ENCODE measurements at regions not wholly inside any gene's neighbourhood (a gene's known extent, or its start where the extent isn't known, plus 50 kb on each side); places are given as distances from the start of the nearest gene placed in this dataset.

DNA sequence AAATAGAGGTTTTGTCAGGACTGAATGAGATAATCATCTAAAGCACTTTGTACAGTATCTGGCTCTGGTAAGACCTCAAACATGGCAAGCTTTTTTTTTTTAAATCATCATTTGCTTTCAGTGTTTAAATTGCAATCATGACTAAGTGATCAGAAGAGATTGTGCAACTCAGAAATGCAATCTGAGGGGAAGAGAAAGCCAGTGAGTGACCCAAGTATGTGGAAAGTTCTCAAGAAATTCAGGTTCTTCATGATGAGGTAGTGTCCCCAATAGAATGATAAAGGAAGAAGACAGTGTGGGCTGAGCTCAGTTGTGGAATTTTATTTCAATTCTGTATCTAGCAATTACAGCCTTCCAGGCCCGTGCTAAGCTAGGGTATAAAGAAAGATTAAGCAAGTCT lies 132.2 kb upstream of the TBC1D5 start:
- Mint-ChIP-seq H3K4me3 (no peak overlapping the region), H3K4me1 (peaks cover 10% of the 10 kb centered on the region; the same call in 1 of the 2 replicates), H3K27ac (no peak overlapping the region), H3K27me3 (ENCODE audit: low read depth) (no peaks in the 10 kb centered on the region), H3K9me3 (no peaks in the 10 kb centered on the region), H3K36me3 (no peaks in the 10 kb centered on the region)
- ATAC-seq (no peak), DNase-seq (ENCODE audit: low spot score) (no peak)
- CTCF ChIA-PET: no interaction called here
- POLR2A ChIA-PET: no interaction called here
- TF ChIP-seq, protein P1, sequence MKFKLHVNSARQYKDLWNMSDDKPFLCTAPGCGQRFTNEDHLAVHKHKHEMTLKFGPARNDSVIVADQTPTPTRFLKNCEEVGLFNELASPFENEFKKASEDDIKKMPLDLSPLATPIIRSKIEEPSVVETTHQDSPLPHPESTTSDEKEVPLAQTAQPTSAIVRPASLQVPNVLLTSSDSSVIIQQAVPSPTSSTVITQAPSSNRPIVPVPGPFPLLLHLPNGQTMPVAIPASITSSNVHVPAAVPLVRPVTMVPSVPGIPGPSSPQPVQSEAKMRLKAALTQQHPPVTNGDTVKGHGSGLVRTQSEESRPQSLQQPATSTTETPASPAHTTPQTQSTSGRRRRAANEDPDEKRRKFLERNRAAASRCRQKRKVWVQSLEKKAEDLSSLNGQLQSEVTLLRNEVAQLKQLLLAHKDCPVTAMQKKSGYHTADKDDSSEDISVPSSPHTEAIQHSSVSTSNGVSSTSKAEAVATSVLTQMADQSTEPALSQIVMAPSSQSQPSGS (CRISPR knock-in tag; IDR thresholded peaks at IDR 0.05; ENCODE audit: borderline replicate concordance, low read depth): no peak
- no peak for TF ChIP-seq PRRX2 (CRISPR knock-in tag; IDR thresholded peaks at IDR 0.05)
- TF ChIP-seq ZNF219 (CRISPR knock-in tag; IDR thresholded peaks at IDR 0.05; ENCODE audit: borderline replicate concordance): no peak
- TF ChIP-seq NR2C2 (CRISPR knock-in tag; IDR thresholded peaks at IDR 0.05): no peak
- TF ChIP-seq SOX15 (CRISPR knock-in tag; IDR thresholded peaks at IDR 0.05): no peak
- no peak for TF ChIP-seq OVOL2 (CRISPR knock-in tag; IDR thresholded peaks at IDR 0.05; ENCODE audit: borderline replicate concordance)
- no peak for TF ChIP-seq SMAD3 (CRISPR knock-in tag; IDR thresholded peaks at IDR 0.05; ENCODE audit: borderline replicate concordance)
- TF ChIP-seq, protein P2, sequence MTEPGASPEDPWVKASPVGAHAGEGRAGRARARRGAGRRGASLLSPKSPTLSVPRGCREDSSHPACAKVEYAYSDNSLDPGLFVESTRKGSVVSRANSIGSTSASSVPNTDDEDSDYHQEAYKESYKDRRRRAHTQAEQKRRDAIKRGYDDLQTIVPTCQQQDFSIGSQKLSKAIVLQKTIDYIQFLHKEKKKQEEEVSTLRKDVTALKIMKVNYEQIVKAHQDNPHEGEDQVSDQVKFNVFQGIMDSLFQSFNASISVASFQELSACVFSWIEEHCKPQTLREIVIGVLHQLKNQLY (CRISPR knock-in tag; IDR thresholded peaks at IDR 0.05): no peak

DNA sequence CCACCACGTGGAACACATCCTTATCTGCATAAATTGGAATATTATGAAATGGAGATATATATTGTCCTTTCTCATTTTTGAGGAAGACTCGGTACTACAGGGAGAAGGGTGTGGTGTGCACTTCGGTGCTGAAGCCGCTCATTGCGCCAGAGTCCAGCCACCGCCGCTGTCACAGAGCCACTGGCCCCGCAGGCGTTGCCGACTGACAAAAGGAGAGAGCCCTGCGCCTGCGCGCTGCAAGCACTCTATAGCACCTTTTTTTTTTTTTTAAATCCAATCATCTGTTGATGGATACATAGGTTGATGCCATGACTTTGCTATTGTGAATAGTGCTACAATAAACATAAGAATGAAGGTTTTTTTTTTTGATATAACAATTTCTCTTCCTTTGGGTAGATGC lies 130.0 kb upstream of the TBC1D5 start:
- ChIA-PET POLR2A (no interaction called here), CTCF (no interaction called here)
- Mint-ChIP-seq H3K27ac (no peak overlapping the region), H3K36me3 (no peaks in the 10 kb centered on the region), H3K4me3 (no peak overlapping the region), H3K27me3 (ENCODE audit: low read depth) (no peaks in the 10 kb centered on the region), H3K9me3 (no peaks in the 10 kb centered on the region), H3K4me1 (peaks cover 10% of the 10 kb centered on the region; the same call in 1 of the 2 replicates)
- no peak for TF ChIP-seq NFATC4 (CRISPR knock-in tag; IDR thresholded peaks at IDR 0.05)
- TF ChIP-seq, protein P3, sequence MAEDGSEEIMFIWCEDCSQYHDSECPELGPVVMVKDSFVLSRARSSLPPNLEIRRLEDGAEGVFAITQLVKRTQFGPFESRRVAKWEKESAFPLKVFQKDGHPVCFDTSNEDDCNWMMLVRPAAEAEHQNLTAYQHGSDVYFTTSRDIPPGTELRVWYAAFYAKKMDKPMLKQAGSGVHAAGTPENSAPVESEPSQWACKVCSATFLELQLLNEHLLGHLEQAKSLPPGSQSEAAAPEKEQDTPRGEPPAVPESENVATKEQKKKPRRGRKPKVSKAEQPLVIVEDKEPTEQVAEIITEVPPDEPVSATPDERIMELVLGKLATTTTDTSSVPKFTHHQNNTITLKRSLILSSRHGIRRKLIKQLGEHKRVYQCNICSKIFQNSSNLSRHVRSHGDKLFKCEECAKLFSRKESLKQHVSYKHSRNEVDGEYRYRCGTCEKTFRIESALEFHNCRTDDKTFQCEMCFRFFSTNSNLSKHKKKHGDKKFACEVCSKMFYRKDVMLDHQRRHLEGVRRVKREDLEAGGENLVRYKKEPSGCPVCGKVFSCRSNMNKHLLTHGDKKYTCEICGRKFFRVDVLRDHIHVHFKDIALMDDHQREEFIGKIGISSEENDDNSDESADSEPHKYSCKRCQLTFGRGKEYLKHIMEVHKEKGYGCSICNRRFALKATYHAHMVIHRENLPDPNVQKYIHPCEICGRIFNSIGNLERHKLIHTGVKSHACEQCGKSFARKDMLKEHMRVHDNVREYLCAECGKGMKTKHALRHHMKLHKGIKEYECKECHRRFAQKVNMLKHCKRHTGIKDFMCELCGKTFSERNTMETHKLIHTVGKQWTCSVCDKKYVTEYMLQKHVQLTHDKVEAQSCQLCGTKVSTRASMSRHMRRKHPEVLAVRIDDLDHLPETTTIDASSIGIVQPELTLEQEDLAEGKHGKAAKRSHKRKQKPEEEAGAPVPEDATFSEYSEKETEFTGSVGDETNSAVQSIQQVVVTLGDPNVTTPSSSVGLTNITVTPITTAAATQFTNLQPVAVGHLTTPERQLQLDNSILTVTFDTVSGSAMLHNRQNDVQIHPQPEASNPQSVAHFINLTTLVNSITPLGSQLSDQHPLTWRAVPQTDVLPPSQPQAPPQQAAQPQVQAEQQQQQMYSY (CRISPR knock-in tag; IDR thresholded peaks at IDR 0.05): no peak
- TF ChIP-seq OVOL2 (CRISPR knock-in tag; IDR thresholded peaks at IDR 0.05; ENCODE audit: borderline replicate concordance): no peak
- ATAC-seq (no peak), DNase-seq (ENCODE audit: low spot score) (no peak)

DNA sequence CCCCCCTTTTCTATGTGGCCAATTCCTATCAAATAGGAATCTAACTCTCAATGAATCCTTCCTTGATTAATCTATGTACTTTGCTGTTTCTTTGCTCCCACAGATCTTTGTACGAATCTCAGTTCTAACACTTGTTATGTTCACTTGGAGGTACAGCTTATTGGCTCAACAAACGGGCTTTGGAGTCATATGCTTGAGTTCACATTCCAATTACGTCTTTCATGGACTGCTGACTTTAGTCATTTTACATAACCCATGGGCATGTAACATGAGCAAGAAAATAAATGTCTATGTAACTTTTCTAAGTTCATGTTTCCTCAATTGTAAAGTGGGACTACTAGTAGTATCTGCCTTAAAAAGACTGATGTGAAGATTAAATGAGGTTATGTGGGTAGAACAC lies 123.2 kb upstream of the TBC1D5 start:
- H3K4me1 Mint-ChIP-seq: peaks cover 26% of the 10 kb centered on the region
- no peak for DNase-seq (ENCODE audit: low spot score)
- POLR2A ChIA-PET: no interaction called here
- H3K27me3 Mint-ChIP-seq (ENCODE audit: low read depth): no peaks in the 10 kb centered on the region
- CTCF ChIA-PET: interaction anchor here (1.2 kb wide), 1 partner anchor 25 kb away, joined by 4 read pairs; no protein-coding TSS in a partner anchor
- peaks cover 3% of the 10 kb centered on the region; the same call in 1 of the 2 replicates for H3K9me3 Mint-ChIP-seq
- ATAC-seq: no peak
- H3K27ac Mint-ChIP-seq: no peak overlapping the region
- peaks cover 26% of the 10 kb centered on the region for H3K36me3 Mint-ChIP-seq
- H3K4me3 Mint-ChIP-seq: no peak overlapping the region
- TF ChIP-seq, protein P4, sequence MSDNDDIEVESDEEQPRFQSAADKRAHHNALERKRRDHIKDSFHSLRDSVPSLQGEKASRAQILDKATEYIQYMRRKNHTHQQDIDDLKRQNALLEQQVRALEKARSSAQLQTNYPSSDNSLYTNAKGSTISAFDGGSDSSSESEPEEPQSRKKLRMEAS (CRISPR knock-in tag; IDR thresholded peaks at IDR 0.05): no peak
- TF ChIP-seq, protein P5, sequence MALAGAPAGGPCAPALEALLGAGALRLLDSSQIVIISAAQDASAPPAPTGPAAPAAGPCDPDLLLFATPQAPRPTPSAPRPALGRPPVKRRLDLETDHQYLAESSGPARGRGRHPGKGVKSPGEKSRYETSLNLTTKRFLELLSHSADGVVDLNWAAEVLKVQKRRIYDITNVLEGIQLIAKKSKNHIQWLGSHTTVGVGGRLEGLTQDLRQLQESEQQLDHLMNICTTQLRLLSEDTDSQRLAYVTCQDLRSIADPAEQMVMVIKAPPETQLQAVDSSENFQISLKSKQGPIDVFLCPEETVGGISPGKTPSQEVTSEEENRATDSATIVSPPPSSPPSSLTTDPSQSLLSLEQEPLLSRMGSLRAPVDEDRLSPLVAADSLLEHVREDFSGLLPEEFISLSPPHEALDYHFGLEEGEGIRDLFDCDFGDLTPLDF (CRISPR knock-in tag; IDR thresholded peaks at IDR 0.05): no peak
- TF ChIP-seq RORB (CRISPR knock-in tag; IDR thresholded peaks at IDR 0.05): no peak
- TF ChIP-seq CREM (CRISPR knock-in tag; IDR thresholded peaks at IDR 0.05): no peak
- no peak for TF ChIP-seq JUN (CRISPR knock-in tag; IDR thresholded peaks at IDR 0.05)
- TF ChIP-seq NFATC4 (CRISPR knock-in tag; IDR thresholded peaks at IDR 0.05): no peak
- TF ChIP-seq, protein P6, sequence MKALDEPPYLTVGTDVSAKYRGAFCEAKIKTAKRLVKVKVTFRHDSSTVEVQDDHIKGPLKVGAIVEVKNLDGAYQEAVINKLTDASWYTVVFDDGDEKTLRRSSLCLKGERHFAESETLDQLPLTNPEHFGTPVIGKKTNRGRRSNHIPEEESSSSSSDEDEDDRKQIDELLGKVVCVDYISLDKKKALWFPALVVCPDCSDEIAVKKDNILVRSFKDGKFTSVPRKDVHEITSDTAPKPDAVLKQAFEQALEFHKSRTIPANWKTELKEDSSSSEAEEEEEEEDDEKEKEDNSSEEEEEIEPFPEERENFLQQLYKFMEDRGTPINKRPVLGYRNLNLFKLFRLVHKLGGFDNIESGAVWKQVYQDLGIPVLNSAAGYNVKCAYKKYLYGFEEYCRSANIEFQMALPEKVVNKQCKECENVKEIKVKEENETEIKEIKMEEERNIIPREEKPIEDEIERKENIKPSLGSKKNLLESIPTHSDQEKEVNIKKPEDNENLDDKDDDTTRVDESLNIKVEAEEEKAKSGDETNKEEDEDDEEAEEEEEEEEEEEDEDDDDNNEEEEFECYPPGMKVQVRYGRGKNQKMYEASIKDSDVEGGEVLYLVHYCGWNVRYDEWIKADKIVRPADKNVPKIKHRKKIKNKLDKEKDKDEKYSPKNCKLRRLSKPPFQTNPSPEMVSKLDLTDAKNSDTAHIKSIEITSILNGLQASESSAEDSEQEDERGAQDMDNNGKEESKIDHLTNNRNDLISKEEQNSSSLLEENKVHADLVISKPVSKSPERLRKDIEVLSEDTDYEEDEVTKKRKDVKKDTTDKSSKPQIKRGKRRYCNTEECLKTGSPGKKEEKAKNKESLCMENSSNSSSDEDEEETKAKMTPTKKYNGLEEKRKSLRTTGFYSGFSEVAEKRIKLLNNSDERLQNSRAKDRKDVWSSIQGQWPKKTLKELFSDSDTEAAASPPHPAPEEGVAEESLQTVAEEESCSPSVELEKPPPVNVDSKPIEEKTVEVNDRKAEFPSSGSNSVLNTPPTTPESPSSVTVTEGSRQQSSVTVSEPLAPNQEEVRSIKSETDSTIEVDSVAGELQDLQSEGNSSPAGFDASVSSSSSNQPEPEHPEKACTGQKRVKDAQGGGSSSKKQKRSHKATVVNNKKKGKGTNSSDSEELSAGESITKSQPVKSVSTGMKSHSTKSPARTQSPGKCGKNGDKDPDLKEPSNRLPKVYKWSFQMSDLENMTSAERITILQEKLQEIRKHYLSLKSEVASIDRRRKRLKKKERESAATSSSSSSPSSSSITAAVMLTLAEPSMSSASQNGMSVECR (CRISPR knock-in tag; IDR thresholded peaks at IDR 0.05; ENCODE audit: borderline replicate concordance): no peak
- TF ChIP-seq, protein P7, sequence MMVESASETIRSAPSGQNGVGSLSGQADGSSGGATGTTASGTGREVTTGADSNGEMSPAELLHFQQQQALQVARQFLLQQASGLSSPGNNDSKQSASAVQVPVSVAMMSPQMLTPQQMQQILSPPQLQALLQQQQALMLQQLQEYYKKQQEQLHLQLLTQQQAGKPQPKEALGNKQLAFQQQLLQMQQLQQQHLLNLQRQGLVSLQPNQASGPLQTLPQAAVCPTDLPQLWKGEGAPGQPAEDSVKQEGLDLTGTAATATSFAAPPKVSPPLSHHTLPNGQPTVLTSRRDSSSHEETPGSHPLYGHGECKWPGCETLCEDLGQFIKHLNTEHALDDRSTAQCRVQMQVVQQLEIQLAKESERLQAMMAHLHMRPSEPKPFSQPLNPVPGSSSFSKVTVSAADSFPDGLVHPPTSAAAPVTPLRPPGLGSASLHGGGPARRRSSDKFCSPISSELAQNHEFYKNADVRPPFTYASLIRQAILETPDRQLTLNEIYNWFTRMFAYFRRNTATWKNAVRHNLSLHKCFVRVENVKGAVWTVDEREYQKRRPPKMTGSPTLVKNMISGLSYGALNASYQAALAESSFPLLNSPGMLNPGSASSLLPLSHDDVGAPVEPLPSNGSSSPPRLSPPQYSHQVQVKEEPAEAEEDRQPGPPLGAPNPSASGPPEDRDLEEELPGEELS (CRISPR knock-in tag; IDR thresholded peaks at IDR 0.05): no peak
- TF ChIP-seq ETV6 (CRISPR knock-in tag; IDR thresholded peaks at IDR 0.05): no peak
- TF ChIP-seq PRRX2 (CRISPR knock-in tag; IDR thresholded peaks at IDR 0.05): no peak
- TF ChIP-seq ESRRA (CRISPR knock-in tag; IDR thresholded peaks at IDR 0.05; ENCODE audit: borderline replicate concordance): no peak

Measured in WTC11 (cell line).